Gastrocnemius medialis (tissue), 4 donors: ENCODE measurements at regions not wholly inside any gene's neighbourhood (a gene's known extent, or its start where the extent isn't known, plus 50 kb on each side); places are given as distances from the start of the nearest gene placed in this dataset.

Experiments
- ATAC-seq, 2 donors: fragments of 150-250 bp; one replicate each; pipeline ENCODE4 v1.9.1; 2016
- DNase-seq, 2 donors: peaks; one replicate each; pipeline ENCODE4 v3.0.0-alpha.2; 2019
- H3K27ac ChIP-seq, 4 donors: fragments of 200-600 bp; sonication (generic); 1 replicate in 1 of 4; 2 replicates in 3 of 4; pipeline ENCODE4 v1.5.1; 2016 to 2018; ENCODE audit warnings: mild to moderate bottlenecking in 2 of 4, moderate library complexity in 1 of 4
- H3K27me3 ChIP-seq, 3 donors: fragments of 200-600 bp; sonication (generic) in 2 of 3; 1 replicate in 1 of 3; 2 replicates in 2 of 3; pipeline versions ENCODE4 v1.5.1 to v1.6.0; 2016 to 2019; ENCODE audit warnings: mild to moderate bottlenecking in 1 of 3, moderate library complexity in 1 of 3
- H3K36me3 ChIP-seq, 2 donors: fragments of 200-600 bp; sonication (generic) in 1 of 2; one replicate each; pipeline ENCODE4 v1.5.1; 2017 to 2018
- H3K4me1 ChIP-seq, 2 donors: fragments of 200-600 bp; sonication (generic) in 1 of 2; one replicate each; pipeline ENCODE4 v1.5.1; 2016 to 2017; ENCODE audit warnings: mild to moderate bottlenecking in 2 of 2
- H3K4me3 ChIP-seq, 4 donors: fragments of 200-600 bp; sonication (generic) in 3 of 4; 1 replicate in 1 of 4; 2 replicates in 3 of 4; pipeline ENCODE4 v1.5.1; 2016 to 2019; ENCODE audit warnings: mild to moderate bottlenecking in 2 of 4
- H3K9me3 ChIP-seq, 3 donors: fragments of 200-600 bp; sonication (generic) in 2 of 3; 1 replicate in 1 of 3; 2 replicates in 2 of 3; pipeline ENCODE4 v1.5.1; 2016 to 2019
- POLR2A ChIP-seq, 2 donors: fragments of 450-650 bp; IDR thresholded peaks; one replicate each; pipeline ENCODE4 v1.6.1; 2017; ENCODE audit warnings: antibody characterized with exemption in 2 of 2, mild to moderate bottlenecking in 2 of 2, moderate library complexity in 2 of 2
- in situ Hi-C, 4 donors: fragments of 200-750 bp; cut with MboI; loops; one replicate each; pipeline versions ENCODE4 v1.15.0 to v1.8.0; 2017; ENCODE audit warnings: low sequenced_read_pairs in 4 of 4
- intact Hi-C: fragments of 100-400 bp; cut with DNase I; formaldehyde crosslinking; loops from one replicate; pipeline ENCODE4 v1.15.1; 2023; ENCODE audit warnings: low total_unique reads
- TF ChIP-seq, protein P1 (sequence below), 5 experiments: fragments of 450-650 bp in 3 of 5; fragments of 200-600 bp in 2 of 5; sonication (generic) in 2 of 5; IDR thresholded peaks in 4 of 5; conservative IDR thresholded peaks in 1 of 5; 1 replicate in 4 of 5; 2 replicates in 1 of 5; pipeline ENCODE4 v1.5.1; 2016 to 2019; ENCODE audit warnings: antibody characterized with exemption in 5 of 5, mild to moderate bottlenecking in 3 of 5, moderate library complexity in 3 of 5

DNA sequence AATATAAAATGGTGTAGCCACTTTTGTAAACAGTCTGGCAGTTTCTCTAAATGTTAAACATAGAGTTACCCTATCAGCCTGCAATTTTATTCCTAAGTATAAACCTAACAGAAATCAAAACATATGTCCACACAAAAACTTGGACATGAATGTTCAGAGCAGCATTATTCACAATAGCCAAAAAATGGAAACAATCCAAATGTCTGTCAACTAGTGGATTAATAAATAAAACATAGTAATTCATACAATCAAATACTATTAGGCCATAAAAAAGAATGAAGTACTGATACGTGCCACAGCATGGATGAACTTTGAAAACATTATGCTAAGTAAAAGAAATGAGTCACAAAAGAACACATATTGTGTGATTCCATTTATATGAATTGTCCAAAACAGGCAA, 196.5 kb downstream of the NUAK1 start:
- TF ChIP-seq POLR2A (IDR thresholded peaks at IDR 0.05) = no peak
- TF ChIP-seq, protein P1, sequence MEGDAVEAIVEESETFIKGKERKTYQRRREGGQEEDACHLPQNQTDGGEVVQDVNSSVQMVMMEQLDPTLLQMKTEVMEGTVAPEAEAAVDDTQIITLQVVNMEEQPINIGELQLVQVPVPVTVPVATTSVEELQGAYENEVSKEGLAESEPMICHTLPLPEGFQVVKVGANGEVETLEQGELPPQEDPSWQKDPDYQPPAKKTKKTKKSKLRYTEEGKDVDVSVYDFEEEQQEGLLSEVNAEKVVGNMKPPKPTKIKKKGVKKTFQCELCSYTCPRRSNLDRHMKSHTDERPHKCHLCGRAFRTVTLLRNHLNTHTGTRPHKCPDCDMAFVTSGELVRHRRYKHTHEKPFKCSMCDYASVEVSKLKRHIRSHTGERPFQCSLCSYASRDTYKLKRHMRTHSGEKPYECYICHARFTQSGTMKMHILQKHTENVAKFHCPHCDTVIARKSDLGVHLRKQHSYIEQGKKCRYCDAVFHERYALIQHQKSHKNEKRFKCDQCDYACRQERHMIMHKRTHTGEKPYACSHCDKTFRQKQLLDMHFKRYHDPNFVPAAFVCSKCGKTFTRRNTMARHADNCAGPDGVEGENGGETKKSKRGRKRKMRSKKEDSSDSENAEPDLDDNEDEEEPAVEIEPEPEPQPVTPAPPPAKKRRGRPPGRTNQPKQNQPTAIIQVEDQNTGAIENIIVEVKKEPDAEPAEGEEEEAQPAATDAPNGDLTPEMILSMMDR (IDR thresholded peaks at IDR 0.05 in 4 of 5, conservative IDR thresholded peaks at IDR 0.05 in 1 of 5) = no peak
- intact Hi-C loops = no loop called here

GRCh38 chr12:105943525-105943924, 195.2 kb downstream of the NUAK1 start:
- no peak for DNase-seq
- Histone ChIP-seq H3K4me3 (no peak overlapping the region), H3K9me3 (no peaks in the 10 kb centered on the region), H3K4me1 (no peaks in the 10 kb centered on the region), H3K36me3 (no peaks in the 10 kb centered on the region), H3K27ac (no peak overlapping the region), H3K27me3 (no peaks in the 10 kb centered on the region)
- no peak for ATAC-seq
- in situ Hi-C loops = no loop called here
- intact Hi-C loops = no loop called here
- TF ChIP-seq, protein P1 (IDR thresholded peaks at IDR 0.05 in 4 of 5, conservative IDR thresholded peaks at IDR 0.05 in 1 of 5) = no peak
- TF ChIP-seq POLR2A (IDR thresholded peaks at IDR 0.05) = no peak

More for the DNA sequence above, 196.5 kb downstream of the NUAK1 start:
- no peaks in the 10 kb centered on the region for H3K27me3 ChIP-seq
- H3K4me3 ChIP-seq = no peak overlapping the region
- no peaks in the 10 kb centered on the region for H3K4me1 ChIP-seq
- DNase-seq (no peak), ATAC-seq (no peak)
- H3K27ac ChIP-seq = no peak overlapping the region
- in situ Hi-C loops = no loop called here
- no peaks in the 10 kb centered on the region for H3K36me3 ChIP-seq
- no peaks in the 10 kb centered on the region for H3K9me3 ChIP-seq

- in situ Hi-C loops (no loop called here), intact Hi-C loops (no loop called here)
- no peak for DNase-seq
- H3K9me3 ChIP-seq = no peaks in the 10 kb centered on the region
- H3K4me1 ChIP-seq = no peaks in the 10 kb centered on the region
- no peaks in the 10 kb centered on the region for H3K36me3 ChIP-seq
- no peaks in the 10 kb centered on the region for H3K27me3 ChIP-seq
- ATAC-seq = no peak
- TF ChIP-seq, protein P1 (IDR thresholded peaks at IDR 0.05 in 4 of 5, conservative IDR thresholded peaks at IDR 0.05 in 1 of 5) = no peak
- no peak overlapping the region for H3K27ac ChIP-seq
- no peak overlapping the region for H3K4me3 ChIP-seq
Observed at GRCh38 chr12:105944628-105945027, 194.1 kb downstream of the NUAK1 start.

GRCh38 chr12:105945880-105946279, 192.9 kb downstream of the NUAK1 start:
- no peak for DNase-seq
- H3K4me3 ChIP-seq = no peak overlapping the region
- no peaks in the 10 kb centered on the region for H3K9me3 ChIP-seq
- H3K27ac ChIP-seq = no peak overlapping the region
- H3K36me3 ChIP-seq = no peaks in the 10 kb centered on the region
- intact Hi-C loops (no loop called here), in situ Hi-C loops (no loop called here)
- H3K4me1 ChIP-seq = no peaks in the 10 kb centered on the region
- ATAC-seq = no peak
- H3K27me3 ChIP-seq = no peaks in the 10 kb centered on the region
- TF ChIP-seq, protein P1 (IDR thresholded peaks at IDR 0.05 in 4 of 5, conservative IDR thresholded peaks at IDR 0.05 in 1 of 5) = no peak
- TF ChIP-seq POLR2A (IDR thresholded peaks at IDR 0.05) = no peak

DNA sequence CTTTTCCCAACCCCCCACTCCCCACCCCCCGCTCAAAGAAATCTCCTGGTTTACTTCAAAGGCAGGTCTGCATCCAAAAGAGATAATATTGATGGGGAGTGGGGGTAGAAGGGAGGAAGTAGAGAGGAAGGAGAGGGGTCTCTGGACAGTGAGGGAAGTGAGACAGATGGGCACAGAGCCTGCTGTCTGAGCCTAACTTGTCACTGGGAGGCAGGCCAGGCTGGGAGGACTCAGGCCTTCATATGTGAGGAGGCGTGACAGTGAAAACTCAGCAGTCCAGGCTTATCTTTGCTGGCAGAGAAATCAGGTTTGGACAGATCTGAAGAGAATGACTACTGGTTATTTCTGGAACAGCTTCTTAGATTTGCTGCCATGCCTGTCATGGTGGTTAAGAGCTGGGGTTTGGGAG, 192.3 kb downstream of the NUAK1 start:
- DNase-seq (no peak), ATAC-seq (no peak)
- in situ Hi-C loops (no loop called here), intact Hi-C loops (no loop called here)
- Histone ChIP-seq H3K27me3 (no peaks in the 10 kb centered on the region), H3K36me3 (no peaks in the 10 kb centered on the region), H3K4me1 (no peaks in the 10 kb centered on the region), H3K9me3 (no peaks in the 10 kb centered on the region), H3K27ac (no peak overlapping the region), H3K4me3 (no peak overlapping the region)
- TF ChIP-seq, protein P1 (IDR thresholded peaks at IDR 0.05 in 4 of 5, conservative IDR thresholded peaks at IDR 0.05 in 1 of 5) = no peak
- no peak for TF ChIP-seq POLR2A (IDR thresholded peaks at IDR 0.05)
